CD4-positive, alpha-beta T cell (primary cell): ENCODE measurements at regions not wholly inside any gene's neighbourhood (a gene's known extent, or its start where the extent isn't known, plus 50 kb on each side); places are given as distances from the start of the nearest gene placed in this dataset.

Experiments used
- ATAC-seq: fragments of 200-7000 bp; cut with Tn5 transposase; one replicate; pipeline ENCODE4 v1.10.0; 2022; ENCODE audit warnings: mild to moderate bottlenecking; ENCODE audit not compliant: poor library complexity
- CTCF ChIA-PET: fragments of 350-600 bp; sonication (Branson Sonifier 250); formaldehyde crosslinking; loops from one replicate; lab custom pipeline; 2021; ENCODE audit warnings: antibody characterized with exemption, inconsistent platforms; lab: Charles Lee
- POLR2A ChIA-PET: fragments of 350-600 bp; sonication (Branson Sonifier 250); formaldehyde crosslinking; loops from one replicate; lab custom pipeline; 2021; ENCODE audit warnings: antibody characterized with exemption, inconsistent platforms; lab: Charles Lee
- DNase-seq, 14 experiments: peaks; one replicate each; pipeline ENCODE4 v3.0.0-alpha.2; 2013 to 2020; ENCODE audit warnings: mixed read lengths in 2 of 14
- H3K27ac ChIP-seq, 2 donors: one replicate each; pipeline versions ENCODE4 v1.5.1 to v1.7.0; 2013; ENCODE audit warnings: low read length in 2 of 2, low read depth in 1 of 2, mild to moderate bottlenecking in 1 of 2
- H3K27me3 ChIP-seq, 2 experiments: 1 replicate in 1 of 2; 2 replicates in 1 of 2; pipeline versions ENCODE4 v1.6.1 to v1.7.0; 2013; ENCODE audit warnings: low read length in 2 of 2, control low read depth in 1 of 2, mild to moderate bottlenecking in 1 of 2, moderate library complexity in 1 of 2; ENCODE audit not compliant: insufficient read depth in 2 of 2, control insufficient read depth in 1 of 2
- H3K36me3 ChIP-seq: one replicate; pipeline ENCODE4 v1.6.1; 2013; ENCODE audit warnings: low read length, control low read depth; ENCODE audit not compliant: insufficient read depth
- H3K4me1 ChIP-seq: one replicate; pipeline ENCODE4 v1.6.1; 2013; ENCODE audit warnings: low read length, control low read depth; ENCODE audit not compliant: insufficient read depth
- H3K4me3 ChIP-seq: one replicate; pipeline ENCODE4 v1.5.1; 2013; ENCODE audit warnings: mild to moderate bottlenecking, low read length, moderate library complexity
- H3K9me3 ChIP-seq, 2 experiments: 1 replicate in 1 of 2; 2 replicates in 1 of 2; pipeline versions ENCODE4 v1.6.1 to v1.7.0; 2013; ENCODE audit warnings: low read length in 2 of 2, mild to moderate bottlenecking in 2 of 2, control low read depth in 1 of 2, moderate library complexity in 1 of 2; ENCODE audit not compliant: control insufficient read depth in 1 of 2, insufficient read depth in 1 of 2
- H3K27ac Mint-ChIP-seq: one replicate; pipeline ENCODE4 v1.8.0; 2020; ENCODE audit warnings: mixed read lengths
- H3K27me3 Mint-ChIP-seq: one replicate; pipeline ENCODE4 v1.8.0; 2021; ENCODE audit warnings: mixed read lengths
- H3K36me3 Mint-ChIP-seq: one replicate; pipeline ENCODE4 v1.8.0; 2021; ENCODE audit warnings: low read depth, mixed read lengths
- H3K4me1 Mint-ChIP-seq: one replicate; pipeline ENCODE4 v1.8.0; 2021; ENCODE audit warnings: low read depth, mixed read lengths
- H3K4me3 Mint-ChIP-seq: one replicate; pipeline ENCODE4 v1.8.0; 2020; ENCODE audit warnings: mild to moderate bottlenecking, mixed read lengths
- H3K9me3 Mint-ChIP-seq: one replicate; pipeline ENCODE4 v1.8.0; 2020; ENCODE audit warnings: mixed read lengths
- CTCF ChIP-seq: fragments of 200-600 bp; IDR thresholded peaks from one replicate; pipeline ENCODE4 v1.8.0; 2022; ENCODE audit warnings: antibody characterized with exemption, mild to moderate bottlenecking
- intact Hi-C, 2 experiments: fragments of 100-400 bp; cut with DNase I in 1 of 2; cut with micrococcal nuclease in 1 of 2; formaldehyde crosslinking; loops; one replicate each; pipeline versions ENCODE4 v1.15.1 to v1.9.0; 2023 to 2025; cut with DNase I, micrococcal nuclease

GRCh38 chr13:69142101-69142500 lies 965.5 kb upstream of the ATXN8OS start:
- H3K27ac ChIP-seq = no peak overlapping the region
- Mint-ChIP-seq H3K4me3 (no peak overlapping the region), H3K4me1 (no peaks in the 10 kb centered on the region), H3K27ac (no peak overlapping the region), H3K9me3 (no peaks in the 10 kb centered on the region), H3K27me3 (no peaks in the 10 kb centered on the region), H3K36me3 (no peaks in the 10 kb centered on the region)
- peaks cover 0 to 7% of the 10 kb centered on the region in 2 experiments for H3K9me3 ChIP-seq
- no peak overlapping the region for H3K4me3 ChIP-seq
- POLR2A ChIA-PET = no interaction called here
- DNase-seq (no peak), ATAC-seq (no peak)
- H3K4me1 ChIP-seq = no peaks in the 10 kb centered on the region
- H3K27me3 ChIP-seq = no peaks in the 10 kb centered on the region
- no peak for TF ChIP-seq CTCF
- H3K36me3 ChIP-seq = no peaks in the 10 kb centered on the region
- intact Hi-C loops = no loop called here
- CTCF ChIA-PET = no interaction called here

GRCh38 chr13:69124996-69125395 lies 982.6 kb upstream of the ATXN8OS start:
- Histone ChIP-seq H3K27me3 (no peaks in the 10 kb centered on the region), H3K9me3 (peaks cover 0 to 9% of the 10 kb centered on the region in 2 experiments), H3K36me3 (no peaks in the 10 kb centered on the region), H3K4me3 (no peak overlapping the region), H3K27ac (no peak overlapping the region), H3K4me1 (no peaks in the 10 kb centered on the region)
- DNase-seq (no peak), ATAC-seq (no peak)
- Mint-ChIP-seq H3K4me3 (no peak overlapping the region), H3K4me1 (no peaks in the 10 kb centered on the region), H3K36me3 (no peaks in the 10 kb centered on the region), H3K27me3 (no peaks in the 10 kb centered on the region), H3K27ac (no peak overlapping the region), H3K9me3 (peaks cover 12% of the 10 kb centered on the region)
- CTCF ChIA-PET = no interaction called here
- POLR2A ChIA-PET = no interaction called here
- TF ChIP-seq CTCF = no peak
- intact Hi-C loops = no loop called here

- POLR2A ChIA-PET = no interaction called here
- H3K36me3 ChIP-seq = no peaks in the 10 kb centered on the region
- peaks cover 8% of the 10 kb centered on the region for H3K9me3 Mint-ChIP-seq
- no peak for TF ChIP-seq CTCF
- no peaks in the 10 kb centered on the region for H3K36me3 Mint-ChIP-seq
- H3K4me1 ChIP-seq = no peaks in the 10 kb centered on the region
- CTCF ChIA-PET = no interaction called here
- DNase-seq = no peak
- H3K4me3 ChIP-seq = no peak overlapping the region
- ATAC-seq = no peak
- intact Hi-C loops = no loop called here
- H3K27ac ChIP-seq = no peak overlapping the region
- H3K27me3 ChIP-seq = no peaks in the 10 kb centered on the region
- H3K4me3 Mint-ChIP-seq = no peak overlapping the region
- peaks cover 0 to 13% of the 10 kb centered on the region in 2 experiments for H3K9me3 ChIP-seq
- no peak overlapping the region for H3K27ac Mint-ChIP-seq
- no peaks in the 10 kb centered on the region for H3K27me3 Mint-ChIP-seq
- H3K4me1 Mint-ChIP-seq = no peaks in the 10 kb centered on the region
Observed at GRCh38 chr13:69109891-69110525, 997.6 kb upstream of the ATXN8OS start.
